GM12878 (cell line): ENCODE measurements at regions not wholly inside any gene's neighbourhood (a gene's known extent, or its start where the extent isn't known, plus 50 kb on each side); places are given as distances from the start of the nearest gene placed in this dataset.

Source experiments
- ATF7 ChIP-seq: fragments of 450-650 bp; IDR thresholded peaks from 2 replicates; pipeline ENCODE4 v1.6.1; 2016; ENCODE audit warnings: low read depth, mild to moderate bottlenecking
- BCL11A ChIP-seq: IDR thresholded peaks from 2 replicates; pipeline ENCODE4 v1.6.1; 2011; ENCODE audit warnings: low read depth, low read length
- BRCA1 ChIP-seq: IDR thresholded peaks from 2 replicates; pipeline ENCODE4 v1.6.1; 2011; ENCODE audit warnings: low read depth, low read length, improper control_type of control experiment
- CEBPB ChIP-seq, 2 experiments: fragments of 150-350 bp in 1 of 2; IDR thresholded peaks; 2 replicates each; pipeline ENCODE4 v1.6.1; 2012 to 2014; ENCODE audit warnings: low read depth in 2 of 2, low read length in 2 of 2, borderline replicate concordance in 1 of 2, inconsistent platforms in 1 of 2
- CHD2 ChIP-seq: IDR thresholded peaks from 2 replicates; pipeline ENCODE4 v1.6.1; 2011; ENCODE audit warnings: low read depth, low read length, improper control_type of control experiment, borderline replicate concordance
- EZH2 ChIP-seq: IDR thresholded peaks from 2 replicates; pipeline ENCODE4 v1.6.1; 2012; ENCODE audit warnings: low read depth, mild to moderate bottlenecking, control low read depth, inconsistent platforms, low read length, borderline replicate concordance; ENCODE audit not compliant: control insufficient read depth
- MAX ChIP-seq: IDR thresholded peaks from 2 replicates; pipeline ENCODE4 v1.6.1; 2012; ENCODE audit warnings: low read depth, low read length, improper control_type of control experiment
- NFYA ChIP-seq: IDR thresholded peaks from 2 replicates; pipeline ENCODE4 v1.6.1; 2011; ENCODE audit warnings: low read depth, mild to moderate bottlenecking, low read length, improper control_type of control experiment, borderline replicate concordance
- USF2 ChIP-seq: IDR thresholded peaks from 2 replicates; pipeline ENCODE4 v1.6.1; 2011; ENCODE audit warnings: low read depth, low read length, improper control_type of control experiment, borderline replicate concordance
- TF ChIP-seq, protein P1 (sequence below), 3 experiments: IDR thresholded peaks in 2 of 3; conservative IDR thresholded peaks in 1 of 3; 2 replicates each; pipeline ENCODE4 v1.5.1; 2011; ENCODE audit warnings: low read depth in 3 of 3, low read length in 3 of 3, mild to moderate bottlenecking in 3 of 3, control low read depth in 2 of 3, moderate library complexity in 2 of 3, inconsistent platforms in 1 of 3, mixed read lengths in 1 of 3; ENCODE audit not compliant: control insufficient read depth in 2 of 3, insufficient read depth in 1 of 3; ENCODE audit errors: extremely low read depth in 1 of 3

DNA sequence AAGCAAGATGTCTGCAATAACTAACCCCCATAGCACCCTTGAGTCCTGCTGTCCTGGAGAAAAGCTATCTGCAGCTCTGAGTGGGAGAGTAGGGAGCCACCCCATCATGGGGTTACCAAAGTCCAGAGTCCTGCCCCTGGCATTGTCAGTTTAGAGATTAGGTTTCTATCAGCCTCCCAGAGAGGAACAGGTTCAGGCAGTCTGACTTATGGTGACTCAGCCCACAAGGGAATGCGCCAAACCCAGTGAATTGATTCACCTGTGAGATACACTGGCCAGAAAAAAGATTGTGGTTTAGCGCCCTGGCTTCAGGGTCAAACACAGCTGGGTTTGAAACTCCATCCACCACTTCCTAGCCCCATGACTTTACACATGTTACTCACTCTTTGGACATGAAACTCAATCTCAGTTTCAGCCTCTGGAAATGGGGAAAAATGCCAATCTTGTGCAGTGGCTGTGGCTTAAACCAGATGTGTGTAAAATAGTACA lies 263.6 kb upstream of the HES1 start:
- TF ChIP-seq ATF7 (no peak), CEBPB (IDR thresholded peaks at IDR 0.05; ENCODE audit: borderline replicate concordance in 1 of 2, low read depth in 2 of 2, low read length in 2 of 2) (no peak), USF2 (no peak), BCL11A (no peak), CHD2 (no peak), EZH2 (no peak), BRCA1 (no peak), NFYA (no peak), MAX (no peak)
- TF ChIP-seq, protein P1, sequence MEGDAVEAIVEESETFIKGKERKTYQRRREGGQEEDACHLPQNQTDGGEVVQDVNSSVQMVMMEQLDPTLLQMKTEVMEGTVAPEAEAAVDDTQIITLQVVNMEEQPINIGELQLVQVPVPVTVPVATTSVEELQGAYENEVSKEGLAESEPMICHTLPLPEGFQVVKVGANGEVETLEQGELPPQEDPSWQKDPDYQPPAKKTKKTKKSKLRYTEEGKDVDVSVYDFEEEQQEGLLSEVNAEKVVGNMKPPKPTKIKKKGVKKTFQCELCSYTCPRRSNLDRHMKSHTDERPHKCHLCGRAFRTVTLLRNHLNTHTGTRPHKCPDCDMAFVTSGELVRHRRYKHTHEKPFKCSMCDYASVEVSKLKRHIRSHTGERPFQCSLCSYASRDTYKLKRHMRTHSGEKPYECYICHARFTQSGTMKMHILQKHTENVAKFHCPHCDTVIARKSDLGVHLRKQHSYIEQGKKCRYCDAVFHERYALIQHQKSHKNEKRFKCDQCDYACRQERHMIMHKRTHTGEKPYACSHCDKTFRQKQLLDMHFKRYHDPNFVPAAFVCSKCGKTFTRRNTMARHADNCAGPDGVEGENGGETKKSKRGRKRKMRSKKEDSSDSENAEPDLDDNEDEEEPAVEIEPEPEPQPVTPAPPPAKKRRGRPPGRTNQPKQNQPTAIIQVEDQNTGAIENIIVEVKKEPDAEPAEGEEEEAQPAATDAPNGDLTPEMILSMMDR (IDR thresholded peaks at IDR 0.05 in 2 of 3, conservative IDR thresholded peaks at IDR 0.05 in 1 of 3; ENCODE audit: control insufficient read depth in 2 of 3, extremely low read depth in 1 of 3, insufficient read depth in 1 of 3, low read depth in 3 of 3, low read length in 3 of 3) = no peak
